HG03558 (cell line): ENCODE measurements at regions not wholly inside any gene's neighbourhood (a gene's known extent, or its start where the extent isn't known, plus 50 kb on each side); places are given as distances from the start of the nearest gene placed in this dataset.

Experiments used
- ATAC-seq: cut with Tn5 transposase; IDR thresholded peaks from one replicate; pipeline ENCODE4 v1.9.1; 2021; ENCODE audit warnings: moderate number of reproducible peaks; ENCODE audit not compliant: unreplicated experiment; ENCODE audit errors: extremely low read depth

GRCh38 chr1:87436534-87436933, 107.9 kb downstream of the LMO4 start:
- ATAC-seq: no peak

- no peak for ATAC-seq
These were observed 109.1 kb downstream of the LMO4 start for GRCh38 chr1:87437663-87438295.

GRCh38 chr1:87439821-87440220, 111.1 kb downstream of the LMO4 start:
- ATAC-seq: no peak

GRCh38 chr1:87449348-87449963, 120.8 kb downstream of the LMO4 start:
- ATAC-seq: peak; percentile 77

- no peak for ATAC-seq
These were observed 121.5 kb downstream of the LMO4 start for GRCh38 chr1:87450136-87450535.

- ATAC-seq: no peak
These were observed 122.0 kb downstream of the LMO4 start for GRCh38 chr1:87450615-87451209.

GRCh38 chr1:87451229-87451920, 122.7 kb downstream of the LMO4 start:
- no peak for ATAC-seq

- ATAC-seq: no peak
These were observed 124.0 kb downstream of the LMO4 start for GRCh38 chr1:87452648-87453047.

GRCh38 chr1:87457408-87457807, 128.7 kb downstream of the LMO4 start:
- ATAC-seq: no peak

GRCh38 chr1:87462894-87463293, 134.2 kb downstream of the LMO4 start:
- ATAC-seq: no peak

- ATAC-seq: peak; percentile 42
These were observed 135.4 kb downstream of the LMO4 start for GRCh38 chr1:87464022-87464490.

GRCh38 chr1:87466621-87467020, 137.9 kb downstream of the LMO4 start:
- ATAC-seq: no peak

GRCh38 chr1:87472716-87473115, 144.0 kb downstream of the LMO4 start:
- ATAC-seq: no peak

- ATAC-seq: no peak
These were observed 144.6 kb downstream of the LMO4 start for GRCh38 chr1:87473203-87473661.

- no peak for ATAC-seq
These were observed 145.4 kb downstream of the LMO4 start for GRCh38 chr1:87474098-87474497.

GRCh38 chr1:87478231-87478630, 149.6 kb downstream of the LMO4 start:
- no peak for ATAC-seq

GRCh38 chr1:87495147-87495546, 166.5 kb downstream of the LMO4 start:
- ATAC-seq: no peak

GRCh38 chr1:87495870-87496269, 167.2 kb downstream of the LMO4 start:
- ATAC-seq: no peak

- ATAC-seq: no peak
These were observed 168.9 kb downstream of the LMO4 start for GRCh38 chr1:87497380-87498203.

GRCh38 chr1:87501738-87502137, 173.1 kb downstream of the LMO4 start:
- ATAC-seq: no peak
